ENCODE measurements at regions not wholly inside any gene's neighbourhood (a gene's known extent, or its start where the extent isn't known, plus 50 kb on each side); places are given as distances from the start of the nearest gene placed in this dataset.

- TF ChIP-seq CTCF (conservative IDR thresholded peaks at IDR 0.05), result no peak
- Mint-ChIP-seq H3K9me3 (no peaks in the 10 kb centered on the region), H3K4me3 (no peak overlapping the region), H3K27ac (ENCODE audit: unreplicated experiment) (no peak overlapping the region), H3K27me3 (ENCODE audit: low read depth) (no peaks in the 10 kb centered on the region), H3K4me1 (peaks cover 9% of the 10 kb centered on the region), H3K36me3 (ENCODE audit: low read depth) (no peaks in the 10 kb centered on the region)
- DNase-seq (ENCODE audit: low read depth, low spot score), result no peak
These were observed 670.7 kb upstream of the CITED2 start for GRCh38 chr6:140045116-140045515.

- Mint-ChIP-seq H3K4me1 (peaks cover 4% of the 10 kb centered on the region), H3K27me3 (ENCODE audit: low read depth) (no peaks in the 10 kb centered on the region), H3K36me3 (ENCODE audit: low read depth) (no peaks in the 10 kb centered on the region), H3K27ac (ENCODE audit: unreplicated experiment) (no peak overlapping the region), H3K4me3 (no peak overlapping the region), H3K9me3 (no peaks in the 10 kb centered on the region)
- TF ChIP-seq CTCF (conservative IDR thresholded peaks at IDR 0.05), result no peak
- DNase-seq (ENCODE audit: low read depth, low spot score), result no peak
These were observed 670.2 kb upstream of the CITED2 start for GRCh38 chr6:140044626-140045025.

- Mint-ChIP-seq H3K27me3 (ENCODE audit: low read depth) (no peaks in the 10 kb centered on the region), H3K9me3 (no peaks in the 10 kb centered on the region), H3K36me3 (ENCODE audit: low read depth) (no peaks in the 10 kb centered on the region), H3K4me3 (no peak overlapping the region), H3K27ac (ENCODE audit: unreplicated experiment) (no peak overlapping the region), H3K4me1 (no peaks in the 10 kb centered on the region)
- no peak for TF ChIP-seq CTCF (conservative IDR thresholded peaks at IDR 0.05)
- DNase-seq (ENCODE audit: low read depth, low spot score), result no peak
These were observed 669.4 kb upstream of the CITED2 start for GRCh38 chr6:140043762-140044378.

GRCh38 chr6:140043357-140043756, 668.9 kb upstream of the CITED2 start:
- Mint-ChIP-seq H3K4me3 (no peak overlapping the region), H3K36me3 (ENCODE audit: low read depth) (no peaks in the 10 kb centered on the region), H3K27me3 (ENCODE audit: low read depth) (no peaks in the 10 kb centered on the region), H3K27ac (ENCODE audit: unreplicated experiment) (no peak overlapping the region), H3K4me1 (no peaks in the 10 kb centered on the region), H3K9me3 (no peaks in the 10 kb centered on the region)
- DNase-seq (ENCODE audit: low read depth, low spot score), result no peak
- TF ChIP-seq CTCF (conservative IDR thresholded peaks at IDR 0.05), result no peak

- TF ChIP-seq CTCF (conservative IDR thresholded peaks at IDR 0.05), result no peak
- Mint-ChIP-seq H3K4me3 (no peak overlapping the region), H3K4me1 (no peaks in the 10 kb centered on the region), H3K27me3 (ENCODE audit: low read depth) (no peaks in the 10 kb centered on the region), H3K9me3 (peaks cover 4% of the 10 kb centered on the region), H3K36me3 (ENCODE audit: low read depth) (no peaks in the 10 kb centered on the region), H3K27ac (ENCODE audit: unreplicated experiment) (no peak overlapping the region)
- DNase-seq (ENCODE audit: low read depth, low spot score), result no peak
These were observed 667.3 kb upstream of the CITED2 start for GRCh38 chr6:140041571-140042332.

Data from neural crest cell (in vitro differentiated cells).